Thyroid gland (tissue), 4 donors: ENCODE measurements at regions not wholly inside any gene's neighbourhood (a gene's known extent, or its start where the extent isn't known, plus 50 kb on each side); places are given as distances from the start of the nearest gene placed in this dataset.

Experiments
- DNase-seq, 2 donors: peaks; one replicate each; pipeline ENCODE4 v3.0.0-alpha.2; 2019
- H3K27ac ChIP-seq, 3 donors: fragments of 200-600 bp; sonication (generic); 1 replicate in 2 of 3; 2 replicates in 1 of 3; pipeline ENCODE4 v1.5.1; 2016 to 2019; ENCODE audit warnings: mild to moderate bottlenecking in 1 of 3, moderate library complexity in 1 of 3
- H3K27me3 ChIP-seq: fragments of 200-600 bp; sonication (generic); one replicate; pipeline ENCODE4 v1.5.1; 2019
- H3K36me3 ChIP-seq, 2 donors: fragments of 200-600 bp; sonication (generic); one replicate each; pipeline ENCODE4 v1.5.1; 2016 to 2019
- H3K4me1 ChIP-seq, 2 donors: fragments of 200-600 bp; sonication (generic); one replicate each; pipeline ENCODE4 v1.5.1; 2017 to 2019
- H3K4me3 ChIP-seq, 3 donors: fragments of 200-600 bp; sonication (generic); replicated peaks in 1 of 3; 1 replicate in 2 of 3; 2 replicates in 1 of 3; pipeline ENCODE4 v1.5.1; 2016; ENCODE audit warnings: mild to moderate bottlenecking in 1 of 3
- H3K9me3 ChIP-seq: fragments of 200-600 bp; sonication (generic); one replicate; pipeline ENCODE4 v1.5.1; 2017
- POLR2A ChIP-seq, 2 donors: fragments of 450-650 bp; IDR thresholded peaks; one replicate each; pipeline ENCODE4 v1.6.1; 2017; ENCODE audit warnings: antibody characterized with exemption in 2 of 2, mild to moderate bottlenecking in 2 of 2, moderate library complexity in 1 of 2
- WGBS, 2 donors: methylation state at CpG; one replicate each; pipeline ENCODE4 v1.1.5; 2017; 5-methylcytosine and 5-hydroxymethylcytosine counted together
- intact Hi-C: fragments of 100-400 bp; cut with DNase I; formaldehyde crosslinking; loops from one replicate; pipeline ENCODE4 v1.15.1; 2023
- TF ChIP-seq, protein P1 (sequence below), 6 experiments: fragments of 200-600 bp in 3 of 6; fragments of 450-650 bp in 3 of 6; sonication (generic) in 3 of 6; IDR thresholded peaks; one replicate each; pipeline ENCODE4 v1.5.1; 2016 to 2019; ENCODE audit warnings: antibody characterized with exemption in 6 of 6, mild to moderate bottlenecking in 2 of 6, inconsistent platforms in 1 of 6, moderate library complexity in 1 of 6

DNA sequence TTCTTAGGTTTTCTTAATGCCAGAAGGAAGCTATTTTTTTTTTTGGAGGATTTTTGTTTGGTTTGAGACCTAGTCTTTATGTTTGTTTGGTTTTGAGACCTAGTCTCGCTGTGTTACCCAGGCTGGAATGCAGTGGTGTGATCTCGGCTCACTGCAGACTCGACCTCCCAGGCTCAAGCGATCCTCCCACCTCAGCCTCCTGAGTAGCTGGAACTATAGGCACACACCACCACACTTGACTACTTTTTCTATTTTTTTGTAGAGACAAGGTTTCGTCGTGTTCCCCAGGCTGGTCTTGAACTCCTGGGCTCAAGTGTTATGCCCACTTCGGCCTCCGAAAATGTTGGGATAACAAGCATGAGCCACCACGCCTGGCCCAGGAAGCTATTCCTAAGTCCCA is 67.8 kb upstream of the NHSL1 start:
- WGBS, 2 donors: 96% methylated on average over 9 of the region's 9 CpGs
- Histone ChIP-seq H3K36me3 (no peaks in the 10 kb centered on the region), H3K9me3 (no peaks in the 10 kb centered on the region), H3K27me3 (no peaks in the 10 kb centered on the region), H3K4me1 (no peaks in the 10 kb centered on the region), H3K4me3 (no peak overlapping the region), H3K27ac (no peak overlapping the region)
- DNase-seq: no peak
- TF ChIP-seq, protein P1, sequence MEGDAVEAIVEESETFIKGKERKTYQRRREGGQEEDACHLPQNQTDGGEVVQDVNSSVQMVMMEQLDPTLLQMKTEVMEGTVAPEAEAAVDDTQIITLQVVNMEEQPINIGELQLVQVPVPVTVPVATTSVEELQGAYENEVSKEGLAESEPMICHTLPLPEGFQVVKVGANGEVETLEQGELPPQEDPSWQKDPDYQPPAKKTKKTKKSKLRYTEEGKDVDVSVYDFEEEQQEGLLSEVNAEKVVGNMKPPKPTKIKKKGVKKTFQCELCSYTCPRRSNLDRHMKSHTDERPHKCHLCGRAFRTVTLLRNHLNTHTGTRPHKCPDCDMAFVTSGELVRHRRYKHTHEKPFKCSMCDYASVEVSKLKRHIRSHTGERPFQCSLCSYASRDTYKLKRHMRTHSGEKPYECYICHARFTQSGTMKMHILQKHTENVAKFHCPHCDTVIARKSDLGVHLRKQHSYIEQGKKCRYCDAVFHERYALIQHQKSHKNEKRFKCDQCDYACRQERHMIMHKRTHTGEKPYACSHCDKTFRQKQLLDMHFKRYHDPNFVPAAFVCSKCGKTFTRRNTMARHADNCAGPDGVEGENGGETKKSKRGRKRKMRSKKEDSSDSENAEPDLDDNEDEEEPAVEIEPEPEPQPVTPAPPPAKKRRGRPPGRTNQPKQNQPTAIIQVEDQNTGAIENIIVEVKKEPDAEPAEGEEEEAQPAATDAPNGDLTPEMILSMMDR (IDR thresholded peaks at IDR 0.05): no peak
- no peak for TF ChIP-seq POLR2A (IDR thresholded peaks at IDR 0.05)
- intact Hi-C loops: no loop called here

DNA sequence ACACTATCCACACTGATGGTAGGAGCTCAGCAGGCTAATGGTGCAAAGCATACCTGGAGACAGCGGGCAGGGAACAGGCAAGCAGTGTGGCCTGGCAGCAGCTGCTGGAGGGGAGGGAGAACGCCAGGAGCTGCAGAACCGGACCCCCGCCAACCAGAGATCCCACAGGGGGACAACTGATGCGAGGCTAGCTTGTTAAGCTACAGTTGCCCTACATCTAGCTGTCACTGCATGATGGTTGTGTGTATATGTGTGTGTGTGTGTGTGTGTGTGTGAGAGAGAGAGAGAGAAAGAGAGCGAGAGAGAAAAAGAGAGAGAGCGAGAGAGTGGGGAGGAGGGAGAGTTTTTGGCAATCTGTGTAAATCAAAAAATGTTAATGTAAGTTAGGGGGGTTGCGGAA is 69.7 kb upstream of the NHSL1 start:
- H3K27ac ChIP-seq: no peak overlapping the region
- no peak for DNase-seq
- no peaks in the 10 kb centered on the region for H3K36me3 ChIP-seq
- 94 to 95% methylated on average over 8 of the region's 8 CpGs for WGBS, 2 donors
- H3K9me3 ChIP-seq: no peaks in the 10 kb centered on the region
- TF ChIP-seq, protein P1 (IDR thresholded peaks at IDR 0.05): no peak
- TF ChIP-seq POLR2A (IDR thresholded peaks at IDR 0.05): no peak
- no peaks in the 10 kb centered on the region for H3K27me3 ChIP-seq
- no peaks in the 10 kb centered on the region for H3K4me1 ChIP-seq
- intact Hi-C loops: no loop called here
- no peak overlapping the region for H3K4me3 ChIP-seq

DNA sequence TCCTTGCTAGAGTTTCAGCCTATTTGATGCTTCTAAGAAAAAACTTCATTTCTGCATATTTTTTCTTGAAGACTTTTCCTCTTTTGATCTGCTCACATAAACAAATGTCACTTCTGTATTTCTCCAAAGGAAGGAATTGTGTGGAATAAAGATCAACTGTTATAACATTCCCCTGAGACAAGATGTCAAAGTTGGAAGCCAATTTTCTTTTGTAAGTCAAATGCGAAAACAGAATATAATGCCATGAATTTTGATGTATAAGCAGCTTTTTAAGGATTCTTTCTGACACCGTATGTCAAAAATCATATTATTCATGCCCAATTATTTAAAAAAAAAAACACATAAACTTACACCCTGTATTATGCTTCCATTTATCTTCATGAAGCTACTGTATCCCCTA is 70.3 kb upstream of the NHSL1 start:
- no peak for DNase-seq
- no peaks in the 10 kb centered on the region for H3K9me3 ChIP-seq
- no peaks in the 10 kb centered on the region for H3K27me3 ChIP-seq
- no peaks in the 10 kb centered on the region for H3K36me3 ChIP-seq
- WGBS, 2 donors: 93 to 96% methylated on average over 2 of the region's 2 CpGs
- no peak overlapping the region for H3K27ac ChIP-seq
- no peak overlapping the region for H3K4me3 ChIP-seq
- no peak for TF ChIP-seq POLR2A (IDR thresholded peaks at IDR 0.05)
- TF ChIP-seq, protein P1 (IDR thresholded peaks at IDR 0.05): no peak
- intact Hi-C loops: no loop called here
- no peaks in the 10 kb centered on the region for H3K4me1 ChIP-seq

DNA sequence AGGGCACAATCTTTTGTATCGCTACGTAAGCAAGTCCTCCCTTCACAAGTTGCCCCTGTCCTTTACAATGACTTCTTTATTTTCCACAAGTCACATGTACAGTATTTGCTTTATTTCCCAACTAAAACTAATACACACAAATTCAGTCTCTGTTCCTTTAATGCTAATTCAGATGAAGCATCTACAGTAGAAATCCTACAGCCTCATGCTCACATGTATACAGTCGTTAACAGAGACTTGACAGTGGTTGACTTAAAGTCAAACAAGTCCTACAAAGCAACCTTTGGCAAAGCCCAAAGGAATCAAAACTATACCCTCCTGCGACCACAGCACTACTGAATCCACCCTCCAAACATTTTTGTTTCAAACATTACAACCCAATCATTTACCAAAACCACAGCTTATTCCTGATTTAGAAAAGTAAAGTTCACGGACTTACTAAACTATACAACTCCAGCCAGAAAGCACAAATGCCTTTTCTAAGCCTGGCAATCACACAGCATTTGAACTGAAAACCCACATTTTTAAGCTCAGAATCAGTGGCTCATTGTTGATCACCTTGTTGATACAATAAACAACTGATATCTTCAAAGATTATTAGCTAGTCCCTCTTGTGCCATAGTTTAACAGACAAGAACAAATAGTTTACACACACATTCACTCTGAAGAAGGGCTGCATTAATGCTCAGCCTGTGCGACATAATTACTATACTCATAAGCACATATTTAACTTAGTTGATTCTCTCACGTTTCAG is 70.9 kb upstream of the NHSL1 start:
- Histone ChIP-seq H3K27ac (no peak overlapping the region), H3K36me3 (no peaks in the 10 kb centered on the region), H3K4me1 (no peaks in the 10 kb centered on the region), H3K27me3 (no peaks in the 10 kb centered on the region), H3K9me3 (no peaks in the 10 kb centered on the region), H3K4me3 (no peak overlapping the region)
- intact Hi-C loops: no loop called here
- no peak for DNase-seq
- 92% methylated on average over 7 of the region's 7 CpGs for WGBS, 2 donors
- TF ChIP-seq, protein P1 (IDR thresholded peaks at IDR 0.05): no peak
- no peak for TF ChIP-seq POLR2A (IDR thresholded peaks at IDR 0.05)

DNA sequence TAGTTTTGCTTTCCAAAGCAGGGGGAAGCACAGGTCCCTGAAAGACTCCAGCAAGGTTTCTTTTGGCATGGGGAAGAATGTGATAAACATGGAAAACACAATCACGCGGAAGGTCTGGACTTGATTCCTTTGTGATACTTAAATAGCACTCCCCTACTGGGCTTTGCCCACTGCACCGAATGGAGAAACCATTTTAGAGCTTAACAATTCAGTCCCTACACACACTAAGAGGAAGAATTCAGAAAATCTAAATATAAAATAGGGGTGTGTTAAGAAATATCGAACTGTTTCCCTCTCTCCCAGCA is 71.4 kb upstream of the NHSL1 start:
- no peak for DNase-seq
- H3K9me3 ChIP-seq: no peaks in the 10 kb centered on the region
- no peak overlapping the region for H3K27ac ChIP-seq
- no peak overlapping the region for H3K4me3 ChIP-seq
- no peaks in the 10 kb centered on the region for H3K36me3 ChIP-seq
- intact Hi-C loops: no loop called here
- TF ChIP-seq, protein P1 (IDR thresholded peaks at IDR 0.05): no peak
- WGBS, 2 donors: 76 to 87% methylated on average over 4 of the region's 4 CpGs
- no peaks in the 10 kb centered on the region for H3K27me3 ChIP-seq
- H3K4me1 ChIP-seq: no peaks in the 10 kb centered on the region
